HG02852 (cell line): ENCODE measurements at regions not wholly inside any gene's neighbourhood (a gene's known extent, or its start where the extent isn't known, plus 50 kb on each side); places are given as distances from the start of the nearest gene placed in this dataset.

Experiments used
- ATAC-seq: cut with Tn5 transposase; IDR thresholded peaks from one replicate; pipeline ENCODE4 v1.9.1; 2021; ENCODE audit warnings: mild to moderate bottlenecking, moderate library complexity; ENCODE audit not compliant: unreplicated experiment

- ATAC-seq: no peak
Measured at GRCh38 chr7:38002689-38003088, 82.2 kb downstream of the EPDR1 start.

GRCh38 chr7:38006559-38006958 lies 86.1 kb downstream of the EPDR1 start:
- ATAC-seq: no peak

GRCh38 chr7:38007096-38007495 lies 86.7 kb downstream of the EPDR1 start:
- ATAC-seq: no peak

DNA sequence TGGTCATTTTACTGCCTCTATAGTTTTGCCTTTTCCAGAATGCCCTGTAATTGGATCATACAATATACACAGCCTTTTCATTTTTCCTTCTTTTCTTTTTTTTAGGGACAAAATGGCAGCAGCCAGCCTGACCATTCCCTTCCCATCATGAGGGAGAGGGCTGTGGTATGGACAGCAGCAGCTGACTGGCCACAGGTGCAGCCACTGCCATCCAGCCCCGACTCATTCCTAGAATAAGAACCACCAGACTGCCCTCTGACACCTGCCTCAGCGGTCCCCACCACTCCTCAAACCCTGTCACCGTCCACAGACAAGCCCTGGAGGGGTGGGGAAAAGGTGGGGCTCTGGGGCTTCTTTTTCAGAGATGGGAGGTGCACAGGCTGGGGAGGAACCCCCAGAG lies 92.8 kb downstream of the EPDR1 start:
- no peak for ATAC-seq

GRCh38 chr7:38016567-38016966 lies 96.1 kb downstream of the EPDR1 start:
- no peak for ATAC-seq

GRCh38 chr7:38017320-38017719 lies 96.9 kb downstream of the EPDR1 start:
- no peak for ATAC-seq

DNA sequence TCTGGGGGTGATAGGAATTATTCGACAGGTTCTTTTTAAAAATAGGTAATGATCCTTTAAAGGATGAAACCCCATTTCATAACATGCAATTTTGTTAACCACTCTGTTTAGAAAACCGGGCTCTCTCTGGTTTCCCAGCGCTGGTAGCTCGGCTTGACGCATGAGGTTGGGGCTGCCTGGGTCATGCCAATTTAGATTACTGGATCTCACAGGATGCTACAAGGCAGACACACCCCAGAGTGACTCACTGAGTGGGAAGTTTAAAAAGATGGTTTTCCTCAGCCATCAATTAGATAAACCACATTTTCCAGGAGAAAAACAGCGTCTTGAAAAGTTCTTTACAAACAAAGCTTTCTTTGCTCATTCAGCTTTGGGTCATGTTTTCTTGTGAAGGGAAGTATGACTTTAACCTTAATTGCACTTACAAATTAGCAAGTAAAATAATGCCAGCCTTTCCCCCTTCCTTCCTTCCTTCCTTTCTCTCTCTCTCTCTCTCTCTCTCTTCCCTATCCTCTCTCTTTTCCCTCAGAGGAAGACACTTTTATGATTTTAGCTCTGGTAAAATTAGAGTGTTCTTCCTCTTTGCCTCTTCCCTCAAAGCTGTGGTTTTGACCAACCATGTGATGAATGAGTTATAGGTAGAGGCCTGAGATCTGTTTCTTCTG lies 99.8 kb downstream of the EPDR1 start:
- ATAC-seq: no peak

DNA sequence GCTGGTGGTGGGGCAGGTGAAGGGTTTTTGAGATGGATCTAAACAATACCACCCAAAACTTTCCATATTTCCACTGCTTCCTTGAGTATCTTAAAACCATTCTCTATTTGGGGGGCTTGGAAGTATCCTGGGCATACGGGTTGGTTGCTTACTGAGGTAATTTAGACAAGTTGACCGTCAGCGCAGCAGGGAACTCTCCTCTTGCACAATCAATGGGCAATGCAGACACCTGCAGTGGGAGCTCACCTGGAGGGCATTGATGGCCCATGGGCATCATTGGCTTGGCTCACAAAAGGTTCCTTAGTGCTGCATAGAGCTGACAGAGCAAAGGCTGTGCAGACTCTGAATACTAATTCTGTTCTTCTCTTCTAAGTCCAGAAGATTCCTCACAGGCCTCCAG lies 101.5 kb downstream of the EPDR1 start:
- no peak for ATAC-seq

GRCh38 chr7:38025815-38026214 lies 105.4 kb downstream of the EPDR1 start:
- no peak for ATAC-seq

DNA sequence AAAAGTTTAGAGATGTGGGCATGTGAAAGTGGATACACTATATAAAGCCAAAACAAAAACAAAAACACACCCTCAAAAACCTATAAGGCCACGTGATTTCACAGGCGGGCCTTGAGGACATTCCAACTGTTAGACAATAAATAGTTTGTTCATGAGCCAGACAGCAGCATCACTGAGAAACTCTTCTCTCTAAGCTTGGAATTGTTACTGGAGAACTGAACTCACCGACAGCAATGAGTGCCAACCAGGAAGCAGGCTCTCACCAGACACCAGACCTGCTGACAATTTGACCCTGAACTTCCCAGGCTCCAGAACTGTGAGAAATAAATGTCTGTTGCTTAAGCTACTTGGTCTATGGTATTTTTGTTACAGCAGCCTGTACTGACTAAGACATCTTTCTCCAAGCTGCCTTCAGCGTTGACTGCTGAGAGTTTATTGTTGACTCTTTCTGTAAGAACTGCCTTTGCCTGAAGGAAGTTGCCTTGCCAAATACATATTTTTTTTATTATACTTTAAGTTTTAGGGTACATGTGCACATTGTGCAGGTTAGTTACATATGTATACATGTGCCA lies 107.5 kb downstream of the EPDR1 start:
- ATAC-seq: no peak

DNA sequence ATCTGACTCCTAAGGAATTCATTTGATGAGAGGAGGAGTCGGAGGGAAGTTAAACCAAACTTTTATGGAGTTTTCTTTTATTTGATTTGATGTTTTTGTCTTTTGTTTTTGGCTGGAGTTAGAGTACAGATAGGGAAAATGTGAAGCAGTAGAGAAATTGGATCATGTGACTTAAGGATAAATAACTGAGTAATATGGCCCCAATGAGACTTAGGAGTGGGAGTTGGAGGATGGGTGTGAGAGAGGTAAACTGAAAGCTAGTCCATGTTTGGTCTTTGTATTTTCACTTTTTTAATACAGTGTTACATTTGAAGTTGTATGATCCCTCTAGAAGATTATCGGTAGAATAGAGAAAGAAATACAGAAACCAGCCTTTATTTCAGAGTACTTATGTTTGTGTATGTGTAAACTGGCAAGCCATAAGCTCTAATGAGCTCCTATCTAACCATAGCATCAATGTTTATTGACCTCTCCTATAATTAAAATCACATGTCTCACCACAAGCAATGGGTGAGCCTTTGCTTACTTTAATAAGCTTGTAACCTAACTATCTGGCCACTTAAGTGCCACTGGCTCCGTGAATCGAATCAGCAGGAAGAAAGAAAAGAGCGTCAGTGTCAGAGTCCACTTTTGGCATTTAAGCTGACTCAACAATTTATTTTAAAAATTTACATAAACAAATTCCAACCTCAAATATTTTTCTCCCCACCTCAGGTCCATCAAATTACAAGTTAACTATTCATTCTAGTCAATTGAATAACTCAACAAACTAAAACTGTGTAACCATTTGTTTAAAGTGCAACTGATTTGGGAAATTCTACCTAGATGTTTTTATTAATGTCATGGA lies 113.8 kb downstream of the EPDR1 start:
- no peak for ATAC-seq

DNA sequence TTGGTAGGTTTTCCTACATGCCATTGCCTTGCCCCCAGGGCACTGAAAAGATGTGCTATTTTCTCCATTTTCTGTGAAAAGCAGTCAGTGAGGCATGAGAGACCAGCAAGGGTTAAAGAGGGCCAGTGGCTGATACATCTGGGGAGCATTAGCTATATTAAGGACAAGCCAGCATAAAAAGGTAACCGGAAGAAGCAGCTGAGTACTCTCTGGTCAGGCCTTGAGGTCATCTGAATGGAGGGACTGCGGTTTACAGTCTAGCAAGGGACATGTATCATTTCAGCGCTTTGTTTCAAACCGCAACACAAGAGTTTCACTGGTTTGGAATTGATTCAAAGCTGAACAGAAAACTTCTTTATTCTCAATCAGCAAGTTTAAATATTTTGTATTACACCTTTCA lies 120.4 kb downstream of the EPDR1 start:
- ATAC-seq: no peak

GRCh38 chr7:38049679-38050078 lies 128.4 kb upstream of the STARD3NL start:
- no peak for ATAC-seq

DNA sequence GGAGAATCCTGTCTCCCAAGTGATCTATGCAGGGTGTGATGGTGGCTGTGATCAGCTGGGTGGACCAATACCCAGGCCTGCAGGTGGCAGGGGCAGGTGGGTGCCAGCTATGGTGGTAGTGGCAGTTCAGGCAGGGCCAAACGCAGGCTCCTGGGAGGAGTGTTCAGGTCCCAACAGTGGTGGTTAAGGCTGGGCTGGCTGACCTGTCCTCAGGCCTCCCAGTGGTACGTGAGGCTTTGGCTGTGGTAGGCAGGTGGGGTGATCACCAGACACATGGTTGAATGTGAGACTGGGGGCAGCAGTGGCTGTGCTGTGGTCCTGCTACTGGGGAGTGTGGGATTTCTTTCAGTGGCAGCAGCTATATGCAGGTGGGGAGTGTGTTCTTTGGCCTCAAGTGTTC lies 126.7 kb upstream of the STARD3NL start:
- ATAC-seq: no peak

DNA sequence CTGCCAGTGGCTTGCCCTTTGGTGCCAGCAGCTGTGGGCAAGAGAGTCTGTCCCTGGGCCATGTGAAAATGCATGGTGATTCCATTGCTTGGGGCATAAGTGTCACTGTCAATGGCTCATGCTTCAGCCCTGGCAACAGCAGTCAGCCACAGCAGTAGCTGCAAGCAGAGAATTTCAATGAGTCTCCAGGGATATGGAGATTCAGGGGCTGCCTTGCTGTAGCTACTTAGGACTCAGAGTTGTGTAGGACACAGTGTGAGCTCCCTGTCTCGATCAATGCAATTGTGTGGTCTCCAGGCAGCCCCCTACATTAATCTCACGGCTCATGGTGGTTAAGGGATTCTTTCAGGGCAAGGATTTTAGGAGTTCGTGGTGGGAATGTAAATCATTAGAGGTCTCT lies 126.3 kb upstream of the STARD3NL start:
- ATAC-seq: no peak

GRCh38 chr7:38052786-38053185 lies 125.3 kb upstream of the STARD3NL start:
- ATAC-seq: no peak

DNA sequence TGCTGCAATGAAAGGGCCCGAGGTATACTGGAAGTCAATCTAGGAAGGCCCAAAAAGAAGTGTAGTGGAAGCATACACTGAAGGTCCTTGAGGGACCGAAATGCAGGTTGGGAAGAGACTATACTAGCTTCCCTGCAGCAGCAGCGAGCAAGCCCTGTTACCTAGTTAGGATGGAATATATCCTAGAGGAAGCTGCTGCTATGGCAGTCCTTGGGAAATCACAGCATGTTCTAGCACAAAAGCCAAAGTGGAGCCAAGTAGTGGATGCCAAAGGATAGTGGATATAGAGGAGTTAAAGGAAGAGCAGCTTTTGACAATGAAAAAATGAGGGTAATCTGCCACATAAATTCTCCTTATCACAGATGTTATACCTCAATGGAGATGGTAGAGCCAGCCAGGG lies 123.8 kb upstream of the STARD3NL start:
- ATAC-seq: no peak

DNA sequence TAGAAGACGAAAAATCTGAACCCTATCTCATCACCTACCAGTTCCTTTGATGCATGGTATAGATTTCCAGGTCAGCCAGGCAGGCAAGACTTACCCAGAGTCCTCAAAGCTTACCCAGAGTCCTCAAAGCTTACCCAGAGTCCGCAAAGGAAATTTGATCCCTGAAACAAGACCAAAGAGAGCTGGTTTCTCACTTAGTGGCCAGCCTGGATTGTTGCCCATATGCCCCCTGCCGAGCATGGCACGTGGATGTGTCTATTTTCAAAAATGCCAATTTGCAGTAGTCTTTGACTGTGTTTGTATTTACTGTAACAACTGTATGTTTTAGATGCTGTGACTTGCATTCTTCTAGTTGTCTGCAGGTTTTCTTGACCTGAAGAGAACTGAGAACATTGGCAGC lies 120.2 kb upstream of the STARD3NL start:
- ATAC-seq: no peak

- no peak for ATAC-seq
Measured at GRCh38 chr7:38060116-38060515, 117.9 kb upstream of the STARD3NL start.

- ATAC-seq: no peak
Measured at GRCh38 chr7:38060637-38061036, 117.4 kb upstream of the STARD3NL start.

DNA sequence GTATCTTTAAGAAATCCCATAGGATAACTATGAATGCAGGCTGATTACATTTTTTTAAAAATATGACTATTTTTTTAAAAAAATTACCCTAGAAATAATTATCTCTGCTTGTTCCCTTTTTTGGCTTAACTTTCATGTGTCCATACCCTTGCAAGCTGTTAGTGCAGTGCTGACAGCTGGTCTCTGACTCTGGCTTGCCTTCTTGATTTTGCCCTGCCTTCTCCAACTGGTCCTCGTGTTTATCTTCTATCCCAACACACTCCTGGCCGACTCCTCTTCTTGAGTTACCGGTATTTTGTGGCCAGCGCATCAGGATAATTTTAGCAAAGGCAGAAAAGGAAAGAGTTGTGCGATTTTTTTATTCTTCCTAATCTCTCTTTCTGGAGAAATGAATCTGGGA lies 111.7 kb upstream of the STARD3NL start:
- no peak for ATAC-seq

DNA sequence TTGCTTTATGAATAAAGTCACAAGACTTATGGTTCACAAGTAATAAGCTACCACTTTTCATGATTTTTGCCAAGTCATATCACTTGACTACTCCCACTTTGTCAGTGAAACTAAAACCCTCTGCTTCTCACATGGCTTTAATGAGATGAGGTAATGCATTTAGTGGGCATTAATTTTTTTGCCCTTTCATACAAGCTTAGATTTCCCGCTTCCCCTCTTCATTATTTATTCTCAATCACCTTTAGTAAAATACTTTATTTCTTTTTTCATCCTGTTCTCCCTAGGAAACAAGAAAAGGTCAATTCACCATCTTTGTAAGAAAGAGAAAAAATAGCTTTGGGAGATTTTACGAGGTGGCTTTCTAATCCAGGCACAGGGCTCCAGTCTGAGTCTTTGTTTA lies 109.6 kb upstream of the STARD3NL start:
- no peak for ATAC-seq
